MCF 10A (cell line): ENCODE measurements at regions not wholly inside any gene's neighbourhood (a gene's known extent, or its start where the extent isn't known, plus 50 kb on each side); places are given as distances from the start of the nearest gene placed in this dataset.

Source experiments
- BruUV-seq: library from RNA; stranded (reverse); fragments of 400-500 nt; replicated peaks from 2 replicates; lab custom pipeline; 2021; lab: Mats Ljungman, UMichigan
- CTCF ChIA-PET: fragments of 300-600 bp; sonication (Branson Sonifier 250); formaldehyde crosslinking; extraction: SDS; loops from one replicate; lab custom pipeline; 2021; ENCODE audit warnings: antibody characterized with exemption, inconsistent platforms; lab: Yijun Ruan, JAX
- POLR2A ChIA-PET: fragments of 300-600, 350-650 bp; sonication (Branson Sonifier 250); formaldehyde crosslinking; extraction: SDS; loops from one replicate; lab custom pipeline; 2020; ENCODE audit warnings: antibody characterized with exemption, inconsistent platforms; lab: Yijun Ruan, JAX
- DNase-seq: peaks from one replicate; pipeline ENCODE4 v3.0.0-alpha.2; 2018; ENCODE audit not compliant: unreplicated experiment
- H3K27ac Mint-ChIP-seq: one replicate; pipeline ENCODE4 v1.8.0; 2022; ENCODE audit warnings: mild to moderate bottlenecking, low read depth, mixed read lengths; ENCODE audit not compliant: unreplicated experiment
- H3K27me3 Mint-ChIP-seq: one replicate; pipeline ENCODE4 v1.8.0; 2022; ENCODE audit warnings: mixed read lengths; ENCODE audit not compliant: insufficient read depth, unreplicated experiment
- H3K36me3 Mint-ChIP-seq: one replicate; pipeline ENCODE4 v1.8.0; 2022; ENCODE audit warnings: mild to moderate bottlenecking, moderate library complexity, mixed read lengths; ENCODE audit not compliant: insufficient read depth, unreplicated experiment
- H3K4me1 Mint-ChIP-seq: one replicate; pipeline ENCODE4 v1.8.0; 2022; ENCODE audit warnings: mixed read lengths; ENCODE audit not compliant: insufficient read depth, unreplicated experiment
- H3K4me3 Mint-ChIP-seq: one replicate; pipeline ENCODE4 v1.8.0; 2022; ENCODE audit warnings: mild to moderate bottlenecking, moderate library complexity, mixed read lengths; ENCODE audit not compliant: unreplicated experiment
- H3K9me3 Mint-ChIP-seq: one replicate; pipeline ENCODE4 v1.8.0; 2022; ENCODE audit warnings: mixed read lengths; ENCODE audit not compliant: unreplicated experiment
- intact Hi-C: fragments of 100-400 bp; cut with micrococcal nuclease; formaldehyde crosslinking; loops from 2 replicates; pipeline ENCODE4 v1.14.1; 2022
- TF ChIP-seq, protein P1 (sequence below): fragments of 200-600 bp; IDR thresholded peaks from one replicate; pipeline ENCODE4 v1.8.0; 2022; ENCODE audit warnings: antibody characterized with exemption, mild to moderate bottlenecking; ENCODE audit not compliant: unreplicated experiment

DNA sequence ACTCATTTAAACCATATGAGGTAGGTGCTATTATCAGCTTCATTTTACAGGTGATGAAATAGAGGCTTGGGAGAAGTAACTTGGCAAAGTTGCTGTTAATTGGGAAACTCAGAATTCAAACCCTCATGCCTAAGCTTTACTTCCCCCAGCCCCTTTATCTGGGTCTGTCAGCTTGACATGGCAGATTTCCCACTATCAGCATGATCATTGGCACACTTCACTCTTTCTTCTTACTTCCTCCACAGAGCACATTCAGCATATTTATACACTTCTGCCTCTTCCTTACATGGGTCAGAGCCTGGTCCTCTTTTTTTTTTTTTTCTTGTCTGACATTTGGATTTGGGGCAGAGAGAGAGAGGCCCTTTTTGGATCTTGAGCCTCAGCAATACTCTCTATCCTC, 56.5 kb upstream of the ARX start:
- no TSS peak for BruUV-seq
- no peak overlapping the region for H3K4me3 Mint-ChIP-seq
- CTCF ChIA-PET: interaction anchor here (0.6 kb wide), 1 partner anchor 53 kb away, joined by 3 read pairs; no protein-coding TSS in a partner anchor
- H3K27ac Mint-ChIP-seq: no peak overlapping the region
- no peaks in the 10 kb centered on the region for H3K4me1 Mint-ChIP-seq
- intact Hi-C loops: no loop called here
- H3K27me3 Mint-ChIP-seq: no peaks in the 10 kb centered on the region
- TF ChIP-seq, protein P1, sequence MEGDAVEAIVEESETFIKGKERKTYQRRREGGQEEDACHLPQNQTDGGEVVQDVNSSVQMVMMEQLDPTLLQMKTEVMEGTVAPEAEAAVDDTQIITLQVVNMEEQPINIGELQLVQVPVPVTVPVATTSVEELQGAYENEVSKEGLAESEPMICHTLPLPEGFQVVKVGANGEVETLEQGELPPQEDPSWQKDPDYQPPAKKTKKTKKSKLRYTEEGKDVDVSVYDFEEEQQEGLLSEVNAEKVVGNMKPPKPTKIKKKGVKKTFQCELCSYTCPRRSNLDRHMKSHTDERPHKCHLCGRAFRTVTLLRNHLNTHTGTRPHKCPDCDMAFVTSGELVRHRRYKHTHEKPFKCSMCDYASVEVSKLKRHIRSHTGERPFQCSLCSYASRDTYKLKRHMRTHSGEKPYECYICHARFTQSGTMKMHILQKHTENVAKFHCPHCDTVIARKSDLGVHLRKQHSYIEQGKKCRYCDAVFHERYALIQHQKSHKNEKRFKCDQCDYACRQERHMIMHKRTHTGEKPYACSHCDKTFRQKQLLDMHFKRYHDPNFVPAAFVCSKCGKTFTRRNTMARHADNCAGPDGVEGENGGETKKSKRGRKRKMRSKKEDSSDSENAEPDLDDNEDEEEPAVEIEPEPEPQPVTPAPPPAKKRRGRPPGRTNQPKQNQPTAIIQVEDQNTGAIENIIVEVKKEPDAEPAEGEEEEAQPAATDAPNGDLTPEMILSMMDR: no peak
- peaks cover 8% of the 10 kb centered on the region for H3K9me3 Mint-ChIP-seq
- no peak for DNase-seq
- POLR2A ChIA-PET: interaction anchor here (0.6 kb wide), 1 partner anchor 233 kb away, joined by 4 read pairs; no protein-coding TSS in a partner anchor
- no peaks in the 10 kb centered on the region for H3K36me3 Mint-ChIP-seq

DNA sequence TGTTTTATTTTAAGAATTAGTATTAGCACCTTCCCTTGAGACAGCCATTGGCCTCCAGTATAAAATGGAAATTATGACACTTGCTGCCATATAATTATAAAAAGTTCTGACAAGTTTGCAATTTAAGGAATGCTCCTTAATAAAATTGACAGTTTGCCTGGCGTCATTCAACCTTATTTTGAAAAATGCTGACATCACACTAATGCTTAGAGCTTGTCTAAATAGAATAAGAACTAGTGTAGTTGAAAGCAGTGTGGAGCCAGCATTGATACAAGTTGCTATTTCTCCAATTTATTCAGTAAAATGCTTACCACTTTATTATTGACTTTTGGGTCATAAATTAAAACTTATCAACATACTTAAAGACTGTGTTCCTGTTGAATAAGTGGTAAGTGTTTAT, 54.3 kb upstream of the ARX start:
- intact Hi-C loops: no loop called here
- CTCF ChIA-PET: no interaction called here
- POLR2A ChIA-PET: no interaction called here
- Mint-ChIP-seq H3K36me3 (no peaks in the 10 kb centered on the region), H3K27ac (no peak overlapping the region), H3K27me3 (no peaks in the 10 kb centered on the region), H3K4me1 (no peaks in the 10 kb centered on the region), H3K9me3 (peaks cover 8% of the 10 kb centered on the region), H3K4me3 (no peak overlapping the region)
- DNase-seq: no peak
- TF ChIP-seq, protein P1: no peak
- no TSS peak for BruUV-seq

DNA sequence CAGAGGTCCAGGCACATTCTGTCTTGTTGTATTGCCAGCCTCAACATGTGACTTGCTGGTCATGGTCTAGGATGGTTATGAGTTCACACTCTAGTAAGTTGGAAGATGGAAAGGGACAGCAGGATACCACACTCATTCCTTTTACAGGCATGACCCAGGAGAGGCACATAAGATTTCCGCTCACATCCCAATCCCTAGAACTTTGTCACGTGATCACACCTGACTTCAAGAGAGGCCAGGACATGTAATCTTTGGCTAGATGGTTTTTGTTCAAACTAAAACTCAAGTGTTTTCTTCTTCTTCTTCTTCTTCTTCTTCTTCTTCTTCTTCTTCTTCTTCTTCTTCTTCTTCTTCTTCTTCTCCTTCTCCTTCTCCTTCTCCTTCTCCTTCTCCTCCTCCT, 53.4 kb upstream of the ARX start:
- Mint-ChIP-seq H3K27me3 (no peaks in the 10 kb centered on the region), H3K4me1 (no peaks in the 10 kb centered on the region), H3K27ac (no peak overlapping the region), H3K4me3 (no peak overlapping the region), H3K36me3 (no peaks in the 10 kb centered on the region), H3K9me3 (peaks cover 8% of the 10 kb centered on the region)
- intact Hi-C loops: no loop called here
- TF ChIP-seq, protein P1: no peak
- BruUV-seq: no TSS peak
- CTCF ChIA-PET: no interaction called here
- POLR2A ChIA-PET: no interaction called here
- DNase-seq: no peak

DNA sequence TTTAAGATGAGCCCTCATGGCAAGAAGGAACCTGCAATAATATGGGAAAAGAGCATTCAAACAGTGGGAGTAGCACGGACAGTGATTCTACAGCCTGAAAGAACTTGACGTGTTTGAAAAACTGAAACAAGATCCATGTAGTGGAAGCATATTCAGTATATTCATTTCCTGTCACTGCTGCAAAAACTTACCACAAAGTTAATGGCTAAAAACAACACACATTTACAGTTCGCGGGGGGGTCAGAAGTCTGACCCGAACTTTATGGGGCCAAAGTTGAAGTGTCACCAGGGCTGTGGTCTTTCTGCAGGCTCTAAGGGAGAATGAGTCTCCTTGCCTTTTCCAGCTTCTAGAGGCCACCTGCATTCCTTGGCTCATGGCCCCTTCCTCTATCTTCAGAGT, 52.6 kb upstream of the ARX start:
- ChIA-PET POLR2A (no interaction called here), CTCF (interaction anchor here (1.0 kb wide), 1 partner anchor 11 kb away, joined by 4 read pairs; no protein-coding TSS in a partner anchor)
- Mint-ChIP-seq H3K36me3 (no peaks in the 10 kb centered on the region), H3K4me3 (no peak overlapping the region), H3K4me1 (no peaks in the 10 kb centered on the region), H3K9me3 (peaks cover 8% of the 10 kb centered on the region), H3K27ac (no peak overlapping the region), H3K27me3 (no peaks in the 10 kb centered on the region)
- DNase-seq: no peak
- intact Hi-C loops: no loop called here
- TF ChIP-seq, protein P1: no peak
- no TSS peak for BruUV-seq
